Midbrain (tissue), 1 donor: ENCODE measurements at regions not wholly inside any gene's neighbourhood (a gene's known extent, or its start where the extent isn't known, plus 50 kb on each side); places are given as distances from the start of the nearest gene placed in this dataset.
A peak's percentile ranks its signal among the peaks of the same experiment; 100 is the strongest.

ENCODE experiments used
- DNase-seq: peaks from one replicate; lab custom pipeline; 2025; lab: John Stamatoyannopoulos, UW

DNA sequence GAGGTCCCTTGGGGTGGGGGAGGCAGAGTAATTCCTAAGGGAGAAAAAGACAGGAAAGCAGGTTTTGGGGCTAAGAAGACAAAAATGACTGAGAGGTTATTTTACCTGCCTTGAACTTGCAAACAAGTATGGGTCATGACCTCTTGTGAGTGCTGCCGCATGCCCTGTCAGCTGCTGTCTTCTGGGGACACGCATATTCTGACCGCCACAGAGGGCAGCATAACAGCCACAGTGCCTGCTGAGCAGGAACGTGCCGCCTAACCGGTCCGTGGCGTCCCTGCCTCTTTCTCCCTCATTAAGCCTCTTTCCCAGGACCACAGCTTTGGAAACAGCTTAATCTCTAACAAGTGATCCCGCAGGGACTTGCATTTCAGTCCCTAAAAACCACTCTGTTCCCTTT lies 51.3 kb upstream of the KCNA1 start:
- DNase-seq = peak; percentile 19

DNA sequence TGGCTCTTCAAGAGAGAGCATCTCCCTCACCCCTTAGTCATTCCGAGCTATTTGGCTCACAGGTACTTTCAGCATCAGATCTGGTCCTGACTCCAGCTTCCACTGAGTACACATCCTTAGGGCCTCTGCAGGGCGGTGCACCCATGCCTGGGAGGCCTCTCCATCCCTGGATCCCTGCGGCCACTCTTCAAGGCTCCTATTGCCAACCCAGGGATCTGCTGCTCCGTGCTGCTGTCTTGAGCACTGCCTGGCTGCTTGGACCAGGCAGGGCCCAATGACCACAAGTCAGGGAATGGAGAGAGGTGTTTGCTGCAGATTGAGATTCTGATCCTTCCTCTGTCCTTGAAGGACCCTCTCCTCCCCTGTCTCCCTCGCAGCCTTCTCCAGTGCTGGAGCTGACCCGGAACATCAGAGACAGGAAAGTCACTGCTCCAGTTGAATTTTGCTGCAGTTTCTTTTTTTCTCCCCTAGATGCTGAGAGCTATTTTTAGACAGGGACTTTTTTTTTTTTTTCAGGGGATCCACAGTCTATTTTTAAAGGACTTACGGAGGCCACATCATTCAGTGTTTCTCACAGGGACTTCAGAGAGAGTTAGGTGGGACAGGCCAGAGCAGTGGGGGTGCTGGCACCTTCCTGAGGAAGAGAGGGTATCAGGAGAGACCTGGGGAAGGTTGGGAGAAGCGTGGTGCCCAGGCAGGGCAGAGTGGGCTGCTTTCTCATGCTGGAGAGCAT lies 50.1 kb upstream of the KCNA1 start:
- DNase-seq = no peak
